Mesendoderm (in vitro differentiated cells): ENCODE measurements at regions not wholly inside any gene's neighbourhood (a gene's known extent, or its start where the extent isn't known, plus 50 kb on each side); places are given as distances from the start of the nearest gene placed in this dataset.

Experiments used
- DNase-seq: peaks from one replicate; pipeline ENCODE4 v3.0.0; 2013
- H2AK5ac ChIP-seq: 2 replicates; pipeline ENCODE4 v1.6.1; 2013; ENCODE audit warnings: low read length, inconsistent platforms
- H2BK120ac ChIP-seq: 2 replicates; pipeline ENCODE4 v1.6.1; 2013; ENCODE audit warnings: low read depth, mild to moderate bottlenecking, low read length, moderate library complexity, mixed read lengths
- H2BK15ac ChIP-seq: replicated peaks from 2 replicates; pipeline ENCODE4 v1.6.1; 2013; ENCODE audit warnings: low read depth, mild to moderate bottlenecking, moderate library complexity
- H2BK5ac ChIP-seq: 2 replicates; pipeline ENCODE4 v1.6.1; 2013; ENCODE audit warnings: low read length, inconsistent platforms
- H3K18ac ChIP-seq: 2 replicates; pipeline ENCODE4 v1.6.1; 2013; ENCODE audit warnings: mild to moderate bottlenecking, low read length, mixed read lengths
- H3K23ac ChIP-seq: one replicate; pipeline ENCODE4 v1.6.1; 2013; ENCODE audit warnings: low read length
- H3K27ac ChIP-seq: 2 replicates; pipeline ENCODE4 v1.5.1; 2013; ENCODE audit warnings: low read depth, mild to moderate bottlenecking, inconsistent platforms, low read length, moderate library complexity
- H3K27me3 ChIP-seq: 2 replicates; pipeline ENCODE4 v1.6.1; 2013; ENCODE audit warnings: low read length, control low read depth, mild to moderate bottlenecking, inconsistent platforms; ENCODE audit not compliant: insufficient read depth, poor library complexity
- H3K36me3 ChIP-seq: 2 replicates; pipeline ENCODE4 v1.6.1; 2013; ENCODE audit warnings: low read length, inconsistent platforms; ENCODE audit not compliant: control insufficient read depth, insufficient read depth
- H3K4ac ChIP-seq: one replicate; pipeline ENCODE4 v1.6.1; 2013; ENCODE audit warnings: low read depth, mild to moderate bottlenecking, low read length, moderate library complexity
- H3K4me1 ChIP-seq: 2 replicates; pipeline ENCODE4 v1.6.1; 2013; ENCODE audit warnings: low read depth, low read length, inconsistent platforms; ENCODE audit not compliant: control insufficient read depth
- H3K4me2 ChIP-seq: 2 replicates; pipeline ENCODE4 v1.6.1; 2013; ENCODE audit warnings: low read length
- H3K4me3 ChIP-seq: 2 replicates; pipeline ENCODE4 v1.5.1; 2013; ENCODE audit warnings: mild to moderate bottlenecking, low read length
- H3K56ac ChIP-seq: one replicate; pipeline ENCODE4 v1.6.1; 2013; ENCODE audit warnings: low read length
- H3K79me1 ChIP-seq: 2 replicates; pipeline ENCODE4 v1.6.1; 2013; ENCODE audit warnings: low read length, inconsistent platforms
- H3K79me2 ChIP-seq: 2 replicates; pipeline ENCODE4 v1.6.1; 2013; ENCODE audit warnings: mild to moderate bottlenecking, low read length; ENCODE audit not compliant: control insufficient read depth, insufficient read depth
- H3K9ac ChIP-seq: 2 replicates; pipeline ENCODE4 v1.6.1; 2013; ENCODE audit warnings: low read length, inconsistent platforms
- H4K5ac ChIP-seq: one replicate; pipeline ENCODE4 v1.6.1; 2013; ENCODE audit warnings: low read length
- H4K8ac ChIP-seq: one replicate; pipeline ENCODE4 v1.6.1; 2013; ENCODE audit warnings: low read depth, mild to moderate bottlenecking, control low read depth, low read length, moderate library complexity
- WGBS: extraction: QIAGEN DNeasy Blood & Tissue Kit; methylation state at CpG from one replicate; pipeline ENCODE4 v1.1.7; 2013; ENCODE audit warnings: low lambda C conversion rate, missing lambda C conversion rate; ENCODE audit not compliant: insufficient coverage; ENCODE audit errors: extremely low coverage; 5-methylcytosine and 5-hydroxymethylcytosine counted together

DNA sequence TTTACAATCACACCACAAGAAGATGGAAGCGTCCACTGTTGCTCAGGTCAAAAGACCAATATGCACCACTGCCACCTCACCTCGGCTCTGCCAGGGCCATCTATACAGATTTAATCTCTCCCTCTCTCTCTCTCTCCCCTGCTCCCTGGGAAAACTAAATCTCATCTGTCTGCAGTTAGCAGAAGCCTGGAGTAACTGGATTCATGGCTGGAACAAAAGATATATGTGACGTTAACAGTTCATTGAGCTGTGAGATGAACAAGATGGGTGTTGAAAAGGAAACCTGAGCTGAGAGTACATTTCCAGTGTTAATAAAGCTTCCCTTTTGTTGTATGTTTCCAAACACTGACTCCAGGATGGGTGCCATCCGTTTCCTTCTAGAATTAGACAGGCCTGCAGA lies 369.7 kb downstream of the CDK5RAP2 start:
- Histone ChIP-seq H4K8ac (no peak overlapping the region), H3K4ac (no peak overlapping the region), H3K4me1 (no peaks in the 10 kb centered on the region), H3K36me3 (no peaks in the 10 kb centered on the region), H3K23ac (no peak overlapping the region), H2BK15ac (no peak overlapping the region), H3K27ac (no peak overlapping the region), H3K4me3 (no peak overlapping the region), H3K9ac (no peak overlapping the region), H2BK5ac (no peak overlapping the region), H3K56ac (no peak overlapping the region), H4K5ac (no peak overlapping the region), H2AK5ac (no peak overlapping the region), H3K4me2 (no peak overlapping the region), H3K79me2 (no peaks in the 10 kb centered on the region), H2BK120ac (no peak overlapping the region), H3K79me1 (no peaks in the 10 kb centered on the region), H3K27me3 (no peaks in the 10 kb centered on the region), H3K18ac (no peak overlapping the region)
- no peak for DNase-seq
- WGBS = no CpG with 5 or more reads among the region's 4 CpGs

GRCh38 chr9:120202856-120203654 lies 376.9 kb downstream of the CDK5RAP2 start:
- Histone ChIP-seq H3K23ac (no peak overlapping the region), H2BK15ac (no peak overlapping the region), H3K4me2 (no peak overlapping the region), H3K4ac (no peak overlapping the region), H2BK5ac (no peak overlapping the region), H2BK120ac (no peak overlapping the region), H4K5ac (no peak overlapping the region), H3K79me1 (no peaks in the 10 kb centered on the region), H3K36me3 (no peaks in the 10 kb centered on the region), H4K8ac (no peak overlapping the region), H3K4me1 (no peaks in the 10 kb centered on the region), H3K79me2 (no peaks in the 10 kb centered on the region), H3K27ac (no peak overlapping the region), H2AK5ac (no peak overlapping the region), H3K56ac (no peak overlapping the region), H3K18ac (no peak overlapping the region), H3K9ac (no peak overlapping the region), H3K27me3 (no peaks in the 10 kb centered on the region), H3K4me3 (no peak overlapping the region)
- WGBS = no CpG with 5 or more reads among the region's 11 CpGs
- no peak for DNase-seq

GRCh38 chr9:120198027-120198426 lies 381.9 kb downstream of the CDK5RAP2 start:
- Histone ChIP-seq H3K18ac (no peak overlapping the region), H2BK15ac (no peak overlapping the region), H2BK120ac (no peak overlapping the region), H2AK5ac (no peak overlapping the region), H2BK5ac (no peak overlapping the region), H3K36me3 (no peaks in the 10 kb centered on the region), H3K27ac (no peak overlapping the region), H3K79me1 (no peaks in the 10 kb centered on the region), H3K4me1 (no peaks in the 10 kb centered on the region), H4K8ac (no peak overlapping the region), H3K27me3 (no peaks in the 10 kb centered on the region), H3K56ac (no peak overlapping the region), H3K4me3 (no peak overlapping the region), H3K79me2 (no peaks in the 10 kb centered on the region), H3K9ac (no peak overlapping the region), H4K5ac (no peak overlapping the region), H3K4ac (no peak overlapping the region), H3K4me2 (no peak overlapping the region), H3K23ac (no peak overlapping the region)
- WGBS = no CpG with 5 or more reads among the region's 3 CpGs
- no peak for DNase-seq

GRCh38 chr9:120197605-120198004 lies 382.4 kb downstream of the CDK5RAP2 start:
- Histone ChIP-seq H3K56ac (no peak overlapping the region), H2BK5ac (no peak overlapping the region), H4K5ac (no peak overlapping the region), H3K4me2 (no peak overlapping the region), H3K79me2 (no peaks in the 10 kb centered on the region), H2BK15ac (no peak overlapping the region), H3K27me3 (no peaks in the 10 kb centered on the region), H3K4me1 (no peaks in the 10 kb centered on the region), H3K27ac (no peak overlapping the region), H3K36me3 (no peaks in the 10 kb centered on the region), H4K8ac (no peak overlapping the region), H3K9ac (no peak overlapping the region), H3K4me3 (no peak overlapping the region), H3K23ac (no peak overlapping the region), H2BK120ac (no peak overlapping the region), H2AK5ac (no peak overlapping the region), H3K18ac (no peak overlapping the region), H3K79me1 (no peaks in the 10 kb centered on the region), H3K4ac (no peak overlapping the region)
- WGBS = no CpG with 5 or more reads among the region's 12 CpGs
- no peak for DNase-seq

DNA sequence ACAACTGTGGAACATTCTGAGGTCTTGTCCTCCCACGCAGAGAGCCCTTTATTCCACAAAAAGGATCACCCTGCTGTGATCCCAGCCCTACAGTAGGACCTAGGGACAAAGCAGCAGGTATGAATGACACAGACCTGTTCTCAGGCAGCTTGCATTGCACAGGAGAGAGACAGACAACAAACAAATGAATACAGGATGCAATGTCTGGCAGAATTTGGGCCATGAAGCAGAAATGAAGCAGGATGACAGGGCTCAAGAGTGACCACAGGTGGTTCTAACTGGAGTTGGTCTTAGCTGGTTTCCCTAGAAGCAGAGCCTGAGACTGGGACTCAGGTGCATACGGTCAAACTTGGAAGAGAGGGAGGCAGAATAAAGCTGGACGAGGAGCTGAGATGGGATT lies 388.8 kb downstream of the CDK5RAP2 start:
- no peak overlapping the region for H2AK5ac ChIP-seq
- H3K36me3 ChIP-seq = no peaks in the 10 kb centered on the region
- H4K5ac ChIP-seq = no peak overlapping the region
- no peak overlapping the region for H2BK15ac ChIP-seq
- H3K79me2 ChIP-seq = no peaks in the 10 kb centered on the region
- H3K4me2 ChIP-seq = no peak overlapping the region
- no peak overlapping the region for H3K27ac ChIP-seq
- no peaks in the 10 kb centered on the region for H3K27me3 ChIP-seq
- H3K18ac ChIP-seq = no peak overlapping the region
- no peaks in the 10 kb centered on the region for H3K4me1 ChIP-seq
- H3K23ac ChIP-seq = no peak overlapping the region
- H3K4me3 ChIP-seq = no peak overlapping the region
- DNase-seq = no peak
- no peaks in the 10 kb centered on the region for H3K79me1 ChIP-seq
- H4K8ac ChIP-seq = no peak overlapping the region
- no peak overlapping the region for H3K9ac ChIP-seq
- H3K4ac ChIP-seq = no peak overlapping the region
- H2BK5ac ChIP-seq = no peak overlapping the region
- H3K56ac ChIP-seq = no peak overlapping the region
- WGBS = no CpG with 5 or more reads among the region's 3 CpGs
- no peak overlapping the region for H2BK120ac ChIP-seq

- no peak overlapping the region for H3K4me3 ChIP-seq
- no peaks in the 10 kb centered on the region for H3K27me3 ChIP-seq
- no peak overlapping the region for H3K4me2 ChIP-seq
- H2BK15ac ChIP-seq = no peak overlapping the region
- H3K23ac ChIP-seq = no peak overlapping the region
- no peaks in the 10 kb centered on the region for H3K36me3 ChIP-seq
- H2BK5ac ChIP-seq = no peak overlapping the region
- no peak overlapping the region for H3K27ac ChIP-seq
- H3K18ac ChIP-seq = no peak overlapping the region
- no peak for DNase-seq
- H4K5ac ChIP-seq = no peak overlapping the region
- H2BK120ac ChIP-seq = no peak overlapping the region
- H4K8ac ChIP-seq = no peak overlapping the region
- H3K9ac ChIP-seq = no peak overlapping the region
- no peak overlapping the region for H3K4ac ChIP-seq
- no peaks in the 10 kb centered on the region for H3K79me2 ChIP-seq
- H3K79me1 ChIP-seq = no peaks in the 10 kb centered on the region
- no peak overlapping the region for H3K56ac ChIP-seq
- WGBS = no CpG with 5 or more reads among the region's 8 CpGs
- no peaks in the 10 kb centered on the region for H3K4me1 ChIP-seq
- H2AK5ac ChIP-seq = no peak overlapping the region
Measured at GRCh38 chr9:120187758-120188157, 392.2 kb downstream of the CDK5RAP2 start.
